ENCODE measurements at regions not wholly inside any gene's neighbourhood (a gene's known extent, or its start where the extent isn't known, plus 50 kb on each side); places are given as distances from the start of the nearest gene placed in this dataset.

- TF ChIP-seq TARDBP (IDR thresholded peaks at IDR 0.05) = no peak
- TF ChIP-seq FOXK2 (IDR thresholded peaks at IDR 0.05) = no peak
- no peak for TF ChIP-seq ELF4 (IDR thresholded peaks at IDR 0.05)
- TF ChIP-seq SUZ12 (IDR thresholded peaks at IDR 0.05) = no peak
- no peak for TF ChIP-seq ZNF384 (IDR thresholded peaks at IDR 0.05)
These were observed 125.1 kb upstream of the VIPR2 start for GRCh38 chr7:159269745-159270144.

Measured in HEK293T (cell line).